Activated effector memory CD4-positive, alpha-beta T cell treated with Interleukin-2 at 50 U/mL for 16 hours (primary cell): ENCODE measurements at regions not wholly inside any gene's neighbourhood (a gene's known extent, or its start where the extent isn't known, plus 50 kb on each side); places are given as distances from the start of the nearest gene placed in this dataset.

Source experiments
- DNase-seq: peaks from one replicate; pipeline ENCODE4 v3.0.0-alpha.2; 2020

DNA sequence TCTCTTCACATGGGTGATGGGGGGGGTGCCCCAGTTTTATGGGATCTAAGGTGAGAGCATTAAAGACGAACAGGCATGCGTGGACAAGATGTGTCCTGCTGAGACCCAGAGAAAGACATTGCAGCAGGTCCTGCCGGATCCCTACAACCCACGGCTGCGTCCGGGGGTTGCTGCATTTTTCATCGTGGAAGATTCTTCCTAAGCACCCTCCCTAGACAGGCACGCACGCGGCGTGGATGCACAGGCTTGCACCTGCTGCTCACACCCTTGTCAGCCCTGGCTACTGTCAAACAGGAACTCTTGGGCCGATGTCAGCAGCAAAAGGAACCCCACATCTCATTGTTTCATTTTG, 280.6 kb upstream of the RTL1 start:
- no peak for DNase-seq

DNA sequence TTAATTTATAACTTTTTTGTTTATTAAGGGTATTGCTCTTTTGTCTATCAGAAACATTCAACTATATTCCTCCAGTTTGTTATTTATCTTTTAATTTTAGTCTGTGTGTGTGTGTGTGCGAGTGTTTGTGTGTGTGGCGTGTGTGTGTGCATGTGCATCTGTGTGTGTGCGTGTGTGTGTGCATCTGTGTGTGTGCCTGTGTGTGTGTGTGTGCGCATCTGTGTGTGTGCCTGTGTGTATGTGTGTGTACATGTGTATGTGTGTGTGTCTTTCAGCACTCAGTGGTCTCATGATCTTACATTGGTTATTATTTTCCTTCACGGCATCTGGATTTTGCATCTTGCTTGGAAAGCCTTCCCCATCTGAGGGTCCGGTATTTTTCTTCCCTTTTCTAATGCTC, 281.1 kb upstream of the RTL1 start:
- no peak for DNase-seq

DNA sequence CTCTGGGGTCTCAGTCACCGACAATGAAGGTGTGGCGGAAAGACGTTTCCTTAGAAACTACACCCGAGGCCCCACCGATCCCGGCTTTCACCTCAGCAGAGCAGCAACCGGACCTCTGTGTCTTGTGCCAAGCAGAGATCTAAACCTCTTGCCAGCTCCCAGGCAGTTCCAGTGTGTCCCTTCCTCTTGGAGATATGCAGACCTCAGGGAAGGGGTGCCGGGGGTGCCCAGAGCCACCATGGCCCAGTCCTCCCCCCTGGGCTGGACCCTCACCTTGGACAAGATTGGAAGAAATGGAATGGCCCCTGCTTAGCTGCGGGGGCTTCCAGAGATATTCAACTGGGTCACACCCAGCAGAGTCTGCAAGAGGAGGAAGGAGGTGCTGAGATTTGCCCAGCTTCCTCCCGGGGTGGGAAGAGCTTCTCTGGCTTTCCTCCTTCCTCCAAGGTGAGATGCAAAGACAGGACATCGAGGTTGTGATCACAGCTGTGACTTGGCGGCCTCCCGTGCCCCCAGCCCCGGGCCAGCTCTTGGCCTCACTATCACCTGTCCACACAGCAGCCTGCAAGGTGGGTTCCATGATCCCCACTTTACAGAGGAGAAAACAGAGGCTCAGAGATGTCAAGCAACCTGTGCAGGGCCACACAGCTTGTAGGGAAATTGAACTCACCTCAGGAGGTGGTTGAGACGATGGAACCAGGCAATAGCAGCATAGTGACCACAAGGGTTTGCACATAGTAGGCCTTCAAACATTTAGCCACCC, 281.7 kb upstream of the RTL1 start:
- no peak for DNase-seq

DNA sequence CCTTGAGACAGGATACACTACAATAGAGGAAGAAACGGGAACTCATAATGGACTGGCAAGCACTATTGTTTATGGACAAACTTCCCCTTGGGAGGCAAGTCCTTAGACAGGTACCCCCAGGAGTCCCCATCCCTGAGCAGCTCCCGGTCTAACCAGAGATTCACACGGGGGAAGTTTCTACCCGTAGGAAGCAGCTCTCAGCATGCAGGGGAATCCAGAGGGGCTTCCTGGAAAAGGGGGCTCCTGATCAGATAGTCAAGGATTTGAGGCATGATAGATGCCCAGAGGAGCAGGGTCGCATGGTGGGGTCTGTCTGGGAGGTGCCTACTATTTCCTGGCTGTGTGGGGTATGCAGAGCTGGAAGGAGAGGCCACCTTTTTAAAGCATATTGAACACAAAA, 282.4 kb upstream of the RTL1 start:
- no peak for DNase-seq

DNA sequence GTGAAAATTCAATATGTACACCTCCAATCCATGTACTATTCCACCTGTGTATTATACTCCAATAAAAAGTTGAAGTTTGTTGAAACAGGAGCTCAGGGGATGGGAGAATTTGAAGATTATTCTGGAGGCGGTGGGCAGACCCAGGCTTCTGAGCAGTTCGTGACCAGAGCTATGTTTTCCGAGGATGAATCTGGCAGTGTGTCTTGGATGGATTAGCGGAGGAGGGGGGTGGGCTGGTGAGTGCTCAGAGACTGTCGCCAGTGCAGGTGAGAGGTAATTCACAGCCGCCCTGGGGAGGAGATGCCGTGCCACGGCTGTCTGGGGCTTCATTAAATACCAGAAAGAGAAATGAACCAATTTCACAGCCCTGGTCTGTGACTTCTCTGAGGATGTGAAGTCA, 283.0 kb upstream of the RTL1 start:
- DNase-seq, result no peak

DNA sequence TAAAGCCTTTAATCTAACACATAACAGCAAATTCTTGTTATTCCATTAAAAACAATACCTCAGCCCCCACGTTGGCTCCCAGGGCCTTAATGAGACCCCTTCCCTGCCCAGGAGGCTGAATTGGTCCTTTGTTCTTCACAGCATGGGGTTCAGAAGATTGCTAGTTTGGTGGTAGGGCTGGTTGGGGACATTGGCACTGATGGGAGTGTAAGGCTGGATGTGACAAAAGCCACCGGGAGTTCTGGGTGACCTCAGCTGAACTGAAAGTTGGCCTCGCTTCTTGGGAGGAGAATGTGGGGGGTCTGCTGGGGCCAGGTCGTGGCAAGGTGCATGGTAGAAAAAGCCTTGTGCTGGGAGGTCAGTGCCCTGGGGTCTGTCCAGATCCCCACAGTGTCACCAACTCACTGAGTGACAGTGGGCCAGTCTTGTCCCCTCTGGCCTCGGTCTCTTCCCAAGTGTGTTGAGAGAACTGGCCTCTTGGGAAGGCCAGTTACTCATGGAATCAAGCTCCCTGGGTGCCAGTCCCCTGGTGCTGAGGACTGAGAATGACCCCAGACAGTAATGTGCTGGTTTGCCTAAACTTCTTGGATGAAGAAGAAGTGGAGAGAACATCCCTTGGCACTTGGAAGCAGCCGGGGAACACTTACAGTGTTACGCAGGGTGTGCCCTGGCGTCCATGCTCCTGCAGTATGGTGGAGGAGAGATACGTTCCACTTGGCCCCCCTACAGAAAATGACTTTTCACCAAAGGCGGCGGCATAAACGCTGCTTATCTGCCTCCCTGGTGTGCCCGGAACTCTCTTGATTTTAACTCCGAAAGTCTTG, 283.7 kb upstream of the RTL1 start:
- DNase-seq, result no peak

DNA sequence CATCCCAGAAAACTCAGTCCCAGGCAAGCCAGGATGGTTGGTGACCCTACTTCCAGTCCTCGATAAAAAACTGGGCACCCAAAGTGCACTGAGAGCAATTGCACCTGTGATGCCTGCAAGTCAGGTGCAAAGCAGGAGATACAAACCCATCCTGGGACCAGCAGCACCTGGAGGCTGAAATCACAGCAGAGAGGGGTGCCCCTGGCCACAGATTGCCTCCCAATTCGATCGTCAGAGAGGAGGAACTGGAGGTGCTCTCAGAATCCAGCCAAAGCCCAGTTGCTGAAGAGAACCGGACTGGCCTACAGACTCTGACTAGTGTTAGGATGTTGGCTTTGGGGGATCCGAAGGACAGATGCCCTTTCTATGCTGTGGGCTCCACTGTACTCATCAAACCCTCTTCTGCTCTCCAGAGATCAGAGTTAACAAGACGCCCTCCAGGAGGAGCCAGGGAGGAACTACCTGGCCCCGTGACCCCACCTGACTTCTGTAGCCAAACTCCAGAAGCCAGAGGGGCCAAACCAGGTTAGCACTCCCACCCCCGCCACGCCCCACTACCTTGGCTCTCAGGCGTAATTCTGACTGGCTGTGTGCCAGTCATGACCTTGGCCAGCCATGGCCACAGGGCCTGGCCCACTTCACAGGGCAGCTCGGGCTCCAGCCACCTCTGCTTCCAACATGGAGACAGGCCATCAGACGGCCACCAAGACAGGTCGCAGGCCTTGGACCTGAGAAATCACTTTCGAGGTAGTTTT, 284.5 kb upstream of the RTL1 start:
- DNase-seq, result no peak

DNA sequence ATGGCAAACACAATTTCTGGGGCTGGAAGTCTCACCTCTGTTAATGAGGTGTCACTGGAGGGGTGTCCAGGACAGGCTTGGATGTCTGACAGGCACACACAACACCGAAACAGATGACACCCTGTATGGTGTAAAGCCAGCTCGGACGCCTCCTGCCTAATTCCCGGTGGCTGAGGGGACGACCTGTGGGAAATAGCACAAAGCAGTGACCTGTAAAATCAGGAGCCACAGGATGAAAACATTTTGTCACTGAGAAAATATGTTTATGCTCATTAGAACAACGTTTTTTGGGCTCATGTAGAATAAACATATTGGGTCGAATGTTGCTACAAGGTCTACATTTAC, 285.0 kb upstream of the RTL1 start:
- no peak for DNase-seq

DNA sequence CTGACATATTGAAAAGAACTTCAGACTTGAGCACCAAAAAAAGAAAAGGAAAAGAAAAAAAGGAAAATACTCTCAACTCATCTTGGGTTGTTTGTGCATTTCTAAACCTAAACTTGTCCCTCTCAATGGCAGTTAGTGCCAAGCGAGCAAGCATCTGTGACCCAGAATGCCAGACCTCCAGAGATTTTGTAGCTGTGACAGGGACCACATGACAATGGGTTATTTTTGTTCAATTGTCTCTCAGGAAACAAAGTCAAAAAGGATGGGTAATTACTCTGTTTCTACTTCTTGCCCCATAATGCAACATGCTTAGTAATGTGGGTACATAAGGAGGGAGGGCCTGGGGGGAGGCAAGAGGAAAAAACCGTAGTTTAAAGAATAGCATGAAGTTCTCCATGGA, 285.7 kb upstream of the RTL1 start:
- DNase-seq, result no peak

DNA sequence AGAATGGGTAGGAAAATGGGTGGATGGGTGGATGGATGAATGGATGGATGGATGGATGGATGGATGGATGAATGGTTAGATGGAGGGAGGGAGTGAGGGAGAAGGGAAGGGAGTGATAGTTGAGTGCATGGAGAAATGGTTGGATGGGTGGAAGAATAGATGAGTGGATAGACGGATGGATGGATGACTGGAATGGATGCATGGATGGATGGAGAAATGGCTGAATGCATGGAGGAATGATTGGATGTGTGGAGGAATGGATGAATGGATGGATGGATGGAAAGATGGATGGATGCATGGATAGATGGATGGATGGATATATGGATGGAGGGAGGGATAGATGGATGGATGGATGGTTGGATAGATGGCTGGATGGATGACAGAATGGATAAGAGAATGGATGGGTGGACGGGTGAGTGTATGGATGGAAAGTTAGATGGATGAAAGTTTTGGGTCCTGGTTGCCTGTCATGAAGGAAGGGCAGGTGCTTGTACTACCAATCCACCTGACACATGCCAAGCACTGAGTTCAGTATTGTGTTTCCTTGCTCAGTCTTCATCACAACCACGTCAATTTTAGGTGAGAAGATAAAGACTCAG, 286.5 kb upstream of the RTL1 start:
- DNase-seq, result no peak

DNA sequence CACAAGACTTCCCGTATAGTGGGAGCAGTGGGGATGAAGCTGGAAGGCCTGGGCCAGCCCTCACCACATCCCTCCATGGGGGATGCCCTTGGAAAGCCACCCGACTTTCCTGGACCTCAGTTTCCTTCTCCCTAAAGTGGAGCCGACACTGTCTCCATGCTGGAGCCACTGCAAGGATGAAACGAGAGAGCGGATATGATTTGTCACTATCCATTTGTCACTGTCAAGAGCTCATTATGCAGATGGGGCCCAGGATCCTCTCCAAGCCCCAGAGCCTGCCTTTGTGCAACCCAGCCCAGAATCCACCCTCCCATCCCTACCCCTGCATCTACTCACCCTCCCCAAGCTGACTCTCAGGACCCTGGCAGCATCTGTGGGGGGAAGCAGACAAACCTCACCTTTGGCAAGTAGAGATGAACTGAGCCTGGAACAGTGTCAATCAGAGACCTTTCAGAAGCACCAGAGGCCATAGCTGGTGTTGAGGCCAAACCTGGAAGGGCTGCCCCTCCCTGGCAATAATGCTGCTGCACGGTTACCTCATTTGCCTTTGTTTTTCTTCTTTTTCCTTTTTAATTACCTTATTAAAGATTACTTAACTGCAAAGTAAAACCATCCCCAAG, 287.7 kb upstream of the RTL1 start:
- no peak for DNase-seq

DNA sequence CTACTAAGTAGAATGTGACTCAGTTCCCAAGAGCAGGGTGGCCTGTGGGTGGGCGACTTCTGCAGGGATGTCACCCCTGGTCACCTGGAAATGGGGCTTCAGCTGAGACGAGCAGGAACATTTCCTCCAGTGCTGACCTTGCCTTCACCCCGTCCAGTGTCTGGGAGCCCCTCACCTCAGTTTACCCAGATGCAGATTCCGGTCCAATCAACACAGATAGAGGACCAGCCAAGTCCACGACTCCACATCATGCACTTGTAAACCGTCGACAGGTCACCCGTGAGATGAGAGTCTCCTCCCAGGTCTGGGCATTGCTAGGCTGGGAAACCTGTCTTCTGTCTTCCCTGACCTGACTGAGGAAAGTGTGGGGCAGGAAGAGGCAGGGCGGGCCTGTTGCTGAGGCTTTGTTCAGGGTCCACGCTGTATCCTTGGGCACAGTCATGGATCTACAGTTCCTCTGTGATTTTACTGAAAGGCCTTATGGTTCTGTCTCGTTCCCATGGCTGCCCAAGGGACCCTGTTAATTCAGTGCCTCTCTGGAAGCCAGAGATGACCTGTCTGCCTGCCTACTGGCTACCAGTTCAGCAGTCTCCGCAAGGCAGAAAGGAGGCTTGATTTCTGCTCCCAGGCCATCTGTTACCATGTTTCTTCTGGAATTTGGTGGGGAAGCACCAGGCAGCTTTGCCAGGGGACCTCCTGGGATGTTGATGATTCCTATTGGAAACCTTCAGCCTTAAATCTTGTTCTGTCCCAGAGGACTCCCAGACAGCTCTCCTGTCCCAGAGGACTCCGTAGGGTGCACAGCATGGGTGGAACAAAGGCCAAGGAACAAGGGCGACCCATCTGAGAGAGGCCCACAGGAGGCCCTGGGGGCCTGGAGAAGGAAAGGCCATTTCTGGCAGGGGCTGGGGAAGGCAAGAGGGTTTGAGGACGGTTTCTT, 288.5 kb upstream of the RTL1 start:
- no peak for DNase-seq

DNA sequence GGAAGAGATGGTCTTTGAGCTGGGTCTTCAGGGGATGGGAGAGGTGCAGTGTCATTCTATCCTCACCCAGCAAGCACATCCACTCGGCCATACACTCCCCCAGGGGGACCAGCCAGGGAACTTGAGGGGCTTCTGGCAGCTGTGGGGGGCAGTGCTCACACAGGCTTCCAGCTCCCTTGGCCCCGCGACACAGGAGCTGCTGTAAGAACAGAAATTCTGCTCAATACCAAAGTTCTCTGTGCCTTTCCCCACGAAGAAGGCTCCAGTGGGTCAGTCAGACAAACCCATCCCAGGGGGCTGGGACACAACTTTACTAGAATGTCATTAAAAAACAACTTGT, 289.1 kb upstream of the RTL1 start:
- DNase-seq, result no peak

DNA sequence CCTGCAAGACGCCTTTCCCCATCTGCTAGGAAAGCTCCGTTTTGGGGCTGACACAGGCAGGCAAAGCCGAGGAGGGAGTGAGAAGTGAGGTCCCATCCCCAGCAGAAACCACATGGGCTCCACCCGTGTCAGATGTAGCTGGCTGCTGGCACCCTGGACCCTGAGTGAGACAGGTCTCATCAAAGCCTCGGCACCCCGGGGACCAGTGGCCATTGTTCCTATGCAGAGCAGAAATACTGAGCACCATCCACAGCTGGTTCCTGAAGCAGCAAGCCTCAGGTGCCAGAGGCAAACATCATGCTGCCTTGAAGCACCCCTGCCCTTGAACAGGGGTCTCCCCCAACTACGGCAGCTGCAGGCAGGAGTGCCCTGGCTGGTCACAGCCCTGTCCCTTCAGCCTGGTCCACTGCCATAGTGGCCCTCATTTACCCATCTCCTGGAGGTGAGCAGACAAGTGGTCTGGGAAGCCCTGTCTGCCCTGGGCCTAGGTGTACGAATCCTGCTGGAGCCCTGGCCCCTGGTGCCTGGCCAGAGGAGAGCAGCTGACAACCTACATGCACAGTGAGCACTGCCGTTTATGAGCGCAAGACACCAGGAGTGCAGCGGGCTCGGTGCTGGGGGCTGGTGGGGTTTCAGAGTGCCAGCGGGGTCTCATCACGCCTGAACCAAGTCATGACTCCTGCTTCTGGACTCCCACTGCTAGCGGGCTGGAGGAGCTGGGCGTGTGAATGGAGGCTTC, 289.8 kb upstream of the RTL1 start:
- DNase-seq, result no peak

DNA sequence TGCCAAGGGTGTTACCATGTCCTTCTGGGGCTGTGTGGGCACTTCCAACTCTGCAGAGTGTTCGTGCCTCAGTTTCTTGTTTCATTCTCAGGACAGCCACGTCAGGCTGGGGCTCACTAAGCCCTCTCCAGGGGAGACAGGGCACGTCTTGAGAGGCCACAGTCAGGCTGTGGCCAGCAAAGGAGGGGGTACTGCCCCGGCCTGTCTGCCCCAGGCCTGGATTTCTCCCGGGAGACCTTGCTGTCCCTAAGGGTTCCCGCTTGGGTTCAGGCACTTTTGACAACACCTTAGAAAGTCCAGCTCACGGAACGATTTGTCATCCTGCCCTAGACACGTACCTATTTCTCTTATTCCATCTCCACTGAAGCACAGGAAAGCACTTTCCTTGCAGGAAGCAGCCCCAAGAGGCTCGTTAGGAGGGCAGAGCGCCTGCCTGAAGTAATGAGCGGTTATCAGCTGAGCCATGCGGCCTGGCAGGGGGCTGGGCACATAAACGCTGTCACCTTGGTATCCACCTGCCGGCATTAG, 290.4 kb upstream of the RTL1 start:
- DNase-seq, result no peak

DNA sequence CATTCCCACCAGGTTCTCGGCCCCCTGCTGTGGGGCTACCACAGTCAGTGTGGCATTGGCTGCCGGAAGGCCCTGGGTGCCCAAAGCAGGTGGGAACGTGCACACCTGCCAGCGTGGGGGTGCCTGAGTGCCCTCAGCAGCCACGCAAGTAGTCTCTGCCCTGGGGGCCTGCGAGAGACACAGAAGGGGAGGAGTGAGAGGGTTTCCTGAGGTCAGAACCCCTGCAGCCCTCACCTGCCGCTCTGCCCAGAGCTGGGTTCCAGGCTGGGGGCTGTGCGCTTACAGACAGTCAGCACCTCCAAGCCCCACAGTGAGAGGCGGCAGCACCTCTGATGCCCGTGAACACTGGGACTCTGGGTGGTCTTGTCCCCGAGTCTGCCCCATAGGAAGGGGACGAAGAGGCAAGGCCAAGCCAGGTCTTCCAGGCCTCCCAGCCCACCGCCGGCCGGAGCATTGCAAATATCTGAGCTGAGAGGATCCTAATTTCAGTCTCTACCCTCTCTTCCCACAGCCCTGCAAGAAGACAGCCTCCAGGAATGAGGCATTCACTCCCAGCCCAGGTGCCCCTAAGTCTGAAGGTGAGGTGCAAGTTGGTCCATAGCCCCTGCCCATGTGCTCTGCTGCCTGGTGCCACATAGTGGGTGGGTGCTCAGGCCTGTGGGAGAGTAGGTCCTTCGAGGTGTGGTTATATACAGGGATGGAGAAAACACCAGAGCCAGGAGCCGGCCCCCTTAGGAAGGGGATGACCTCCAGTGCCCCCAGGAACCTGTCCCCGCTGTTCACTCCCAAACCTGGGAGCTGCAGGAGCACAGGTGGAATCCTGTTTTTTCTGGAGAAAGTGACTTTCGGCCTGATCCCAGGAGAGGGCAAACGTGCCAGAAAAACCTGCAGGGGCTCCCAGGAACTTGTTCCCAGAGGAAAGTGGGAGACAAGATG, 291.1 kb upstream of the RTL1 start:
- no peak for DNase-seq

DNA sequence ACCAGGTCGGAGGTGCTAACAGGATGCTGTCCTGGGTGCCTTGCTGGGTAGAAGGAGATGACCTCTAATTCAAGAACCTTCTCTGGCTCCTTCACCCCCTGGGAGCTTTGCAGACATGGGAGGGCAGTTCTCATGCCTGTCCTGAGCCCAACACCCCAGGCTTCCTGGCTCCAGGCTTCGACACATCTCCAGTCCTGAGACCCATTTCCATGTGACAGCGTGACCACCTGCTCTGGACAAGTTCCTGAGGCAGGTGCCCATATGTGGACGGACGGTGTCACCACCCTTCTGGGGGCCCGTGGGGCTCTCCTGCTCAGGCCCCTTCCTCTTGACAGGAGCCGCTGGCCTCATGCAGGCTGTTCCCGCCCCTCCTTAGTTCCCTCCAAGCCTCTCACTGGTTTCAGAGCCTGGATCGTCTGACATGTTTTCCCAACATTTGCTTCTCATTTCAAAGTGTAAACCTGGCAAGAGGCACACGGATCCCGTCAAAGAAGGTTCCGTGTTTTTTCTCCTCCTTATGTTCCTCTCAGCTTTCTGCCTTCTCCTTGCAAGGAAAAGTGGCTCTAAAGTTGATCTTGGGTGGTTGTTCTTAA, 291.9 kb upstream of the RTL1 start:
- DNase-seq, result no peak

DNA sequence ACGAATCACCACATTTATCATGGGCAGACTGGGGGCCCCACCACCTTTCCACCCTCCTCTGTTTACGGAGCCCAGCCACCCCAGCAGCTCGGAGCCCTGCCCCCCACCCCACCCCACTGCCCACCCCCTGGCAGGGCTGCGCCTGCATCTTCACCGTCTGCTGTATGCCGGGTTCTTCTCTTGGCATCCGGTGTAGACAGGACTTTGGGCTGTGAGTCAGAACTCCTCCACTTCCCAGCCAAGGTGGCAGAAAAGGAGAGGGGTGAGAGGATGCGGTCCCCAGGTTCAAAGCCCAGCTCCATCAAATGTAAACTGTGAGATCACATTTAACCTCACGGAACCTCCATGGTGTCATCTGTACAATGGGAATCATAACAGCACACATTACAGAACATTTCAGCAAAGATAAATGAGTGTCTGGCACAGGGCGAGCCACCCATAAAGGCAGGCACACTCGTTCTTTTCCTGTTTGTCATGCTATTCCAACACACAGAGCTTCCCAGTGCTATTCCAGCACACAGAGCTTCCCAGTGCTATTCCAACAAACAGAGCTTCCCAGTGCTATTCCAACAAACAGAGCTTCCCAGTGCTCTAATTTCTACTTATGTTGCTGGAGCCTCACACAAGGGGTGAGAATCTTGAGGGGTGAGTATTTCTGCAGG, 292.7 kb upstream of the RTL1 start:
- no peak for DNase-seq
